Lower leg skin (tissue), 3 donors: ENCODE measurements at regions not wholly inside any gene's neighbourhood (a gene's known extent, or its start where the extent isn't known, plus 50 kb on each side); places are given as distances from the start of the nearest gene placed in this dataset.

ENCODE experiments used
- POLR2A ChIP-seq, 2 donors: fragments of 450-650 bp; IDR thresholded peaks; one replicate each; pipeline ENCODE4 v1.6.1; 2016 to 2017; ENCODE audit warnings: antibody characterized with exemption in 2 of 2, mild to moderate bottlenecking in 1 of 2, moderate library complexity in 1 of 2
- TF ChIP-seq, protein P1 (sequence below), 3 donors: fragments of 450-650 bp; IDR thresholded peaks; one replicate each; pipeline ENCODE4 v1.5.1; 2016; ENCODE audit warnings: antibody characterized with exemption in 3 of 3, mild to moderate bottlenecking in 3 of 3, moderate library complexity in 2 of 3

DNA sequence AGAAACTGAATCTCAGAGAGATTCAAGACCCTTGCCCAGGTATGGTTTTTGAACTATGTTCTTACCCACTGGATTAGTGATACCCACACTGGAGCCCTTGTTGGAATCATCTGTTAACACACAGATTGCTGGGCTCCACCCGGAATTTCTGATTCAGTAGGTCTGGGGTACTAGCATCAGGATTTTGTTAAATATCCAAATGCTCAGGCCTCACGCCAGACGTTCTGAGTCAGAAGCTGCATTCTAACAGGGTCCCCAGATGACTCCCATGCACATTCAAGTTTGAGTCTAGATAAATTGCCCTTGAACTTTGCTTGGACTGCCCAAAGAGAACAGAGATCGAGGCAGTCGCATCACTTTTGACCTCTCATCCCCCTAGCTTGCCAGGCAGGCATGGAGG, 182.0 kb upstream of the WWC1 start:
- TF ChIP-seq, protein P1, sequence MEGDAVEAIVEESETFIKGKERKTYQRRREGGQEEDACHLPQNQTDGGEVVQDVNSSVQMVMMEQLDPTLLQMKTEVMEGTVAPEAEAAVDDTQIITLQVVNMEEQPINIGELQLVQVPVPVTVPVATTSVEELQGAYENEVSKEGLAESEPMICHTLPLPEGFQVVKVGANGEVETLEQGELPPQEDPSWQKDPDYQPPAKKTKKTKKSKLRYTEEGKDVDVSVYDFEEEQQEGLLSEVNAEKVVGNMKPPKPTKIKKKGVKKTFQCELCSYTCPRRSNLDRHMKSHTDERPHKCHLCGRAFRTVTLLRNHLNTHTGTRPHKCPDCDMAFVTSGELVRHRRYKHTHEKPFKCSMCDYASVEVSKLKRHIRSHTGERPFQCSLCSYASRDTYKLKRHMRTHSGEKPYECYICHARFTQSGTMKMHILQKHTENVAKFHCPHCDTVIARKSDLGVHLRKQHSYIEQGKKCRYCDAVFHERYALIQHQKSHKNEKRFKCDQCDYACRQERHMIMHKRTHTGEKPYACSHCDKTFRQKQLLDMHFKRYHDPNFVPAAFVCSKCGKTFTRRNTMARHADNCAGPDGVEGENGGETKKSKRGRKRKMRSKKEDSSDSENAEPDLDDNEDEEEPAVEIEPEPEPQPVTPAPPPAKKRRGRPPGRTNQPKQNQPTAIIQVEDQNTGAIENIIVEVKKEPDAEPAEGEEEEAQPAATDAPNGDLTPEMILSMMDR (IDR thresholded peaks at IDR 0.05): no peak
- TF ChIP-seq POLR2A (IDR thresholded peaks at IDR 0.05): no peak
